Neutrophil (primary cell): ENCODE measurements at regions not wholly inside any gene's neighbourhood (a gene's known extent, or its start where the extent isn't known, plus 50 kb on each side); places are given as distances from the start of the nearest gene placed in this dataset.

Experiments used
- H3K27ac ChIP-seq: fragments of 200-600 bp; sonication (generic); 2 replicates; pipeline ENCODE4 v1.5.1; 2016; ENCODE audit warnings: mild to moderate bottlenecking, moderate library complexity
- H3K27me3 ChIP-seq: fragments of 200-600 bp; sonication (generic); 2 replicates; pipeline ENCODE4 v1.6.0; 2016; ENCODE audit warnings: mild to moderate bottlenecking
- H3K36me3 ChIP-seq: fragments of 200-600 bp; sonication (generic); 2 replicates; pipeline ENCODE4 v1.5.1; 2017
- H3K4me1 ChIP-seq, 2 experiments: fragments of 200-600 bp in 1 of 2; sonication (generic) in 1 of 2; 1 replicate in 1 of 2; 2 replicates in 1 of 2; pipeline versions ENCODE4 v1.5.1 to v1.6.1; 2013 to 2016; ENCODE audit warnings: low read depth in 1 of 2, low read length in 1 of 2, mild to moderate bottlenecking in 1 of 2, moderate library complexity in 1 of 2; ENCODE audit not compliant: control insufficient read depth in 1 of 2, insufficient read depth in 1 of 2
- H3K4me3 ChIP-seq, 2 experiments: fragments of 200-600 bp in 1 of 2; sonication (generic) in 1 of 2; 1 replicate in 1 of 2; 2 replicates in 1 of 2; pipeline ENCODE4 v1.5.1; 2013 to 2016; ENCODE audit warnings: low read depth in 1 of 2, low read length in 1 of 2, mild to moderate bottlenecking in 1 of 2, moderate library complexity in 1 of 2
- H3K9me3 ChIP-seq: fragments of 200-600 bp; sonication (generic); 2 replicates; pipeline ENCODE4 v1.5.1; 2016
- TF ChIP-seq, protein P1 (sequence below): fragments of 200-600 bp; sonication (generic); IDR thresholded peaks from 2 replicates; pipeline ENCODE4 v1.5.1; 2016; ENCODE audit warnings: antibody characterized with exemption

DNA sequence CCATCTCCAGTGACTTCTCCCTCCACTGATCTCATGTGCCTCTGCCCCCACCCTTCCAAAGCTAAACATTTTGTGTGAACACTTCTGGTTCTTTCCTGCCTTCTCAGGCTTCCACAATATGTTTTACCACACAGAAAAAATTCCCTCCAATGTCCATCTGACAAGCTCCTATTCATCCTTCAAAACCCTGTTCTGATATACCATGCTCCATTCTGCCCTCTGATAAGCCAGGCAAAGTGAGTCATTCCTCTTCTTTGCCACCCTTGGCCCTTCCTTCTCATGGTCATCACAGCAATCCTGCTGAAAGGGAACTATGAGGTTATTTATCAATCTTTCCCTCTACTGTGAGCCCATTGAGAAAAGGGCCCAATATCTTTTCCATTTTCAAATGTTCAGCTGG lies 97.6 kb downstream of the BARX1 start:
- Histone ChIP-seq H3K27ac (no peak overlapping the region), H3K4me3 (no peak overlapping the region), H3K4me1 (no peaks in the 10 kb centered on the region), H3K36me3 (no peaks in the 10 kb centered on the region), H3K9me3 (no peaks in the 10 kb centered on the region), H3K27me3 (peaks cover 76% of the 10 kb centered on the region)
- TF ChIP-seq, protein P1, sequence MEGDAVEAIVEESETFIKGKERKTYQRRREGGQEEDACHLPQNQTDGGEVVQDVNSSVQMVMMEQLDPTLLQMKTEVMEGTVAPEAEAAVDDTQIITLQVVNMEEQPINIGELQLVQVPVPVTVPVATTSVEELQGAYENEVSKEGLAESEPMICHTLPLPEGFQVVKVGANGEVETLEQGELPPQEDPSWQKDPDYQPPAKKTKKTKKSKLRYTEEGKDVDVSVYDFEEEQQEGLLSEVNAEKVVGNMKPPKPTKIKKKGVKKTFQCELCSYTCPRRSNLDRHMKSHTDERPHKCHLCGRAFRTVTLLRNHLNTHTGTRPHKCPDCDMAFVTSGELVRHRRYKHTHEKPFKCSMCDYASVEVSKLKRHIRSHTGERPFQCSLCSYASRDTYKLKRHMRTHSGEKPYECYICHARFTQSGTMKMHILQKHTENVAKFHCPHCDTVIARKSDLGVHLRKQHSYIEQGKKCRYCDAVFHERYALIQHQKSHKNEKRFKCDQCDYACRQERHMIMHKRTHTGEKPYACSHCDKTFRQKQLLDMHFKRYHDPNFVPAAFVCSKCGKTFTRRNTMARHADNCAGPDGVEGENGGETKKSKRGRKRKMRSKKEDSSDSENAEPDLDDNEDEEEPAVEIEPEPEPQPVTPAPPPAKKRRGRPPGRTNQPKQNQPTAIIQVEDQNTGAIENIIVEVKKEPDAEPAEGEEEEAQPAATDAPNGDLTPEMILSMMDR: no peak

DNA sequence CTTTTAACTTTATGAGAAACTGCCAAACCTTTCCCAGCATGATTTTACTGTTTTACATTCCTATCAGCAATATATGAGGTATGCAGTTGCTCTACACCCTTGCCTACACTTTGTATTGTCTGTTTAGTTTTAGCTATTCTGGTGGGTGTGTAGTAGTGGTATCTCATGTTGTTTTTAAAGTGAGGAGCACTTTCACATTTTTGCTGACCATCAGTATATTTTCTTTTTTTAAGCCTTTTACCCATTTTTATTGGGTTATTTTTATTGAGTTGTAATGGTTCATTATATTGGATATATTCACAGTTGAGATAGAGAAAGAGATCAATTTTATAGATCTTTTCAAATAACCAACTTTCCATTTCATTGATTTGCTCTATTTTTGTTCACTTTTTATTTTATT lies 102.4 kb downstream of the BARX1 start:
- H3K9me3 ChIP-seq: no peaks in the 10 kb centered on the region
- no peaks in the 10 kb centered on the region for H3K4me1 ChIP-seq
- H3K36me3 ChIP-seq: no peaks in the 10 kb centered on the region
- H3K27ac ChIP-seq: no peak overlapping the region
- TF ChIP-seq, protein P1: no peak
- H3K4me3 ChIP-seq: no peak overlapping the region
- peaks cover 37% of the 10 kb centered on the region for H3K27me3 ChIP-seq

DNA sequence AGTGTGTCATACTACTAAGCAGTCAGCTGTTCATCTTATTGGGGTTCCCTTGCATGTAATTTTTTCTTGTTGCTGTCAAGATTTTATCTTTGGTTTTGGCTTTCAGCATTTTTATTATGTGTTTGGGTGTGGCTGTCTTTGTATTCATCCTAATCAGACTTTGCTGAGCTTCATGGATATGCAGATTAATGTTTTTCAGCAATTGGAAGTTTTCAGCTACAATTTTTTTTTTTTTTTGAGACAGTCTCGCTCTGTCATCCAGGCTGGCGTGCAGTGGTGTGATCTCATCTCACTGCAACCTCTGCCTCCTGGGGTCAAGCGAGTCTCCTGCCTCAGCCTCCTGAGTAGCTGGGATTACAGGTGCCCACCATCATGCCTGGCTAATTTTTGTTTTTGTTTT lies 108.8 kb downstream of the BARX1 start:
- TF ChIP-seq, protein P1: no peak
- Histone ChIP-seq H3K27me3 (peaks cover 38% of the 10 kb centered on the region), H3K9me3 (no peaks in the 10 kb centered on the region), H3K36me3 (no peaks in the 10 kb centered on the region), H3K4me3 (no peak overlapping the region), H3K27ac (no peak overlapping the region), H3K4me1 (no peaks in the 10 kb centered on the region)

DNA sequence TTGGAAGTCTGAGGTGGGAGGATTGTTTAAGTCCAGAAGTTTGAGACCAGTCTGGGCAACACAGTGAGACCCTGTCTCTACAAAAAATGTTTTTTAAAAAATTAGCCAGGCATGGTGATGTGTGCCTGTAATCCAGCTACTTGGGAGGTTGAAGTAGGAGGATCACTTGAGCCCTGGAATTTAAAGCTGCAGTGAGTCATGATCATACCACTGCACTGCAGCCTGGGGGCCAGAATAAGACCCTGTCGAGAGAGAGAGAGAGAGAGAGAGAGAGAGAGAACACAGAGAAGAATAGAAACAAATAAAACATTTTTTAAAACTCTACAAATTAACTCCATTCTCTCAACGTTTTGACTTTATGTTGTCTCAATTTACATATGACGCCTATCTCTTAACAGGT lies 111.8 kb downstream of the BARX1 start:
- Histone ChIP-seq H3K27ac (no peak overlapping the region), H3K4me3 (no peak overlapping the region), H3K9me3 (no peaks in the 10 kb centered on the region), H3K4me1 (no peaks in the 10 kb centered on the region), H3K27me3 (peaks cover 36% of the 10 kb centered on the region), H3K36me3 (no peaks in the 10 kb centered on the region)
- TF ChIP-seq, protein P1: no peak

DNA sequence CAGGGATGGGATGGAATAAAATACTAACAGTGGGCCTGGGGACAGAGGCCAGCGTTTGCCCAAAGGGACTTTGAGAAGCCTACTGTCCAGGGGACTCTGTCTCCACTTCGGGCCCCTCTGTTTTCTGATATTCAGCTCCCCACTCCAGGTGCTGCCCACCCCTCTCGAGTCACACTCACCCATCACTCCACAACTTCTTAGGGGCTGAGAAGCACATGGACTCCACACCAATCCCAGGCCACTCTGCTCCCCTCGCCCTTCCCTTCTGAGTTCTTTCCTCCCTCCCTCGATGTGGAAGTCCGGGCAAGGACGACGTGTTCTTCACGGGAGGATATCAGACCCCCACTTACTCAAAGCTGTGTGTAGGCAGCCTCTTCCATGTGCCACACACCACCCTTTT lies 124.5 kb downstream of the BARX1 start:
- Histone ChIP-seq H3K27ac (no peak overlapping the region), H3K4me1 (no peaks in the 10 kb centered on the region), H3K27me3 (peaks cover 42% of the 10 kb centered on the region), H3K36me3 (no peaks in the 10 kb centered on the region), H3K9me3 (no peaks in the 10 kb centered on the region), H3K4me3 (no peak overlapping the region)
- TF ChIP-seq, protein P1: no peak

DNA sequence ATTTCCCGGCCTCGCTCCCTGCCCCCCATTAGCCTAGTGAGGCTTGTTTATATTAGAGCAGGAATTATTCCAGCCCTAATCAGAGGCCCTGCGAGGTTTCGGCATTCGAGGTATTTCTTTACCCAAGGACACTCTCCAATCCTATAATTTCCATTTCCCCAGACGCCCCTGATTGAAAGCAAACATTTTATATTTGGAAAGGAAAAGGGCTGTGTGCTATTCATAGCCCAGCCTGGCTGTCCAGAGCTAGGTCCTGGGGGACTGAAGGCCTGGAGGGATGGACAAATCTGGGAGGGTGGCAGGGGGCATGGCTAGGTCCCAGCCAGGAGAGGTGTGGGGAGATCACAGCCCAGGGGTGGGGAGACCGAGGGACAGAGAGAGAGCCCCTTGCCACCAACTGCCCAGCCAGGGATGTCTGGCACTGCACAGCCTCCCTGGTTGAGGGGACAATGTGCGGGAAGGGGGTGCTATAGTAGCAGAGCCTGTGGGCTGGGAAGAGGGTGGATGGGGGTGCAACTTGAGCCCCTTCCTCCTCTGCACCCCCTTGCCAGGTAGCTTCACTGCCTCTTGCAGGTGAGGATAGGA lies 125.1 kb downstream of the BARX1 start:
- Histone ChIP-seq H3K4me3 (no peak overlapping the region), H3K36me3 (no peaks in the 10 kb centered on the region), H3K4me1 (no peaks in the 10 kb centered on the region), H3K27ac (no peak overlapping the region), H3K27me3 (peaks cover 46% of the 10 kb centered on the region), H3K9me3 (no peaks in the 10 kb centered on the region)
- TF ChIP-seq, protein P1: no peak
